ENCODE measurements at regions not wholly inside any gene's neighbourhood (a gene's known extent, or its start where the extent isn't known, plus 50 kb on each side); places are given as distances from the start of the nearest gene placed in this dataset.

- Histone ChIP-seq H3K79me2 (ENCODE audit: insufficient read depth, low read length) (no peaks in the 10 kb centered on the region), H3K9me3 (ENCODE audit: insufficient read depth, low read length, severe bottlenecking) (no peaks in the 10 kb centered on the region), H3K4me1 (ENCODE audit: insufficient read depth, low read length) (peaks cover 2% of the 10 kb centered on the region), H3K27ac (ENCODE audit: low read length) (no peak overlapping the region), H3K27me3 (ENCODE audit: insufficient read depth, low read length, poor library complexity) (no peaks in the 10 kb centered on the region), H3K4me2 (ENCODE audit: insufficient read depth, low read length) (no peak overlapping the region), H3K36me3 (ENCODE audit: insufficient read depth, low read length) (no peaks in the 10 kb centered on the region), H4K20me1 (ENCODE audit: insufficient read depth, low read length) (no peaks in the 10 kb centered on the region), H2AFZ (ENCODE audit: low read depth, low read length) (no peak overlapping the region), H3K9ac (ENCODE audit: low read depth, low read length) (no peak overlapping the region), H3K4me3 (ENCODE audit: low read depth in 1 of 2, low read length in 2 of 2) (no peak overlapping the region)
- TF ChIP-seq EZH2 (IDR thresholded peaks at IDR 0.05; ENCODE audit: borderline replicate concordance, low read depth, low read length, severe bottlenecking), result no peak
- TF ChIP-seq CTCF (IDR thresholded peaks at IDR 0.05; ENCODE audit: borderline replicate concordance, extremely low read depth, low read length, poor library complexity, severe bottlenecking), result no peak
- ATAC-seq (ENCODE audit: insufficient read depth, low read depth) (no peak), DNase-seq (no peak)
Measured at GRCh38 chr14:76941544-76941943, 87.0 kb downstream of the IRF2BPL start.

GRCh38 chr14:76940021-76940760, 88.3 kb downstream of the IRF2BPL start:
- H2AFZ ChIP-seq (ENCODE audit: low read depth, low read length), result no peak overlapping the region

GRCh38 chr14:76939015-76939742, 89.3 kb downstream of the IRF2BPL start:
- no peak overlapping the region for H3K27ac ChIP-seq (ENCODE audit: low read length)
- no peaks in the 10 kb centered on the region for H3K4me1 ChIP-seq (ENCODE audit: insufficient read depth, low read length)
- no peaks in the 10 kb centered on the region for H3K79me2 ChIP-seq (ENCODE audit: insufficient read depth, low read length)
- H3K4me3 ChIP-seq (ENCODE audit: low read depth in 1 of 2, low read length in 2 of 2), result no peak overlapping the region
- ATAC-seq (ENCODE audit: insufficient read depth, low read depth) (no peak), DNase-seq (no peak)
- H3K9ac ChIP-seq (ENCODE audit: low read depth, low read length), result no peak overlapping the region
- TF ChIP-seq EZH2 (IDR thresholded peaks at IDR 0.05; ENCODE audit: borderline replicate concordance, low read depth, low read length, severe bottlenecking) (no peak), CTCF (IDR thresholded peaks at IDR 0.05; ENCODE audit: borderline replicate concordance, extremely low read depth, low read length, poor library complexity, severe bottlenecking) (no peak)
- no peaks in the 10 kb centered on the region for H3K36me3 ChIP-seq (ENCODE audit: insufficient read depth, low read length)
- H4K20me1 ChIP-seq (ENCODE audit: insufficient read depth, low read length), result no peaks in the 10 kb centered on the region
- no peak overlapping the region for H2AFZ ChIP-seq (ENCODE audit: low read depth, low read length)
- no peaks in the 10 kb centered on the region for H3K9me3 ChIP-seq (ENCODE audit: insufficient read depth, low read length, severe bottlenecking)
- H3K4me2 ChIP-seq (ENCODE audit: insufficient read depth, low read length), result no peak overlapping the region
- no peaks in the 10 kb centered on the region for H3K27me3 ChIP-seq (ENCODE audit: insufficient read depth, low read length, poor library complexity)

More at GRCh38 chr14:76940021-76940760, 88.3 kb downstream of the IRF2BPL start:
- no peak overlapping the region for H3K27ac ChIP-seq (ENCODE audit: low read length)
- DNase-seq, result no peak
- ATAC-seq (ENCODE audit: insufficient read depth, low read depth), result no peak
- no peaks in the 10 kb centered on the region for H3K79me2 ChIP-seq (ENCODE audit: insufficient read depth, low read length)
- no peaks in the 10 kb centered on the region for H3K27me3 ChIP-seq (ENCODE audit: insufficient read depth, low read length, poor library complexity)
- TF ChIP-seq CTCF (IDR thresholded peaks at IDR 0.05; ENCODE audit: borderline replicate concordance, extremely low read depth, low read length, poor library complexity, severe bottlenecking) (no peak), EZH2 (IDR thresholded peaks at IDR 0.05; ENCODE audit: borderline replicate concordance, low read depth, low read length, severe bottlenecking) (no peak)
- no peaks in the 10 kb centered on the region for H3K9me3 ChIP-seq (ENCODE audit: insufficient read depth, low read length, severe bottlenecking)
- H3K4me2 ChIP-seq (ENCODE audit: insufficient read depth, low read length), result no peak overlapping the region
- no peaks in the 10 kb centered on the region for H4K20me1 ChIP-seq (ENCODE audit: insufficient read depth, low read length)
- H3K4me1 ChIP-seq (ENCODE audit: insufficient read depth, low read length), result no peaks in the 10 kb centered on the region
- no peak overlapping the region for H3K4me3 ChIP-seq (ENCODE audit: low read depth in 1 of 2, low read length in 2 of 2)
- no peak overlapping the region for H3K9ac ChIP-seq (ENCODE audit: low read depth, low read length)
- H3K36me3 ChIP-seq (ENCODE audit: insufficient read depth, low read length), result no peaks in the 10 kb centered on the region

Measured in DND-41 (cell line).